OCI-LY7 (cell line): ENCODE measurements at regions not wholly inside any gene's neighbourhood (a gene's known extent, or its start where the extent isn't known, plus 50 kb on each side); places are given as distances from the start of the nearest gene placed in this dataset.

Experiments used
- BruUV-seq: library from RNA; stranded (reverse); fragments of 400-500 nt; replicated peaks from 2 replicates; lab custom pipeline; 2021; lab: Mats Ljungman, UMichigan
- CTCF ChIA-PET: fragments of 300-600 bp; sonication (Branson Sonifier 250); formaldehyde crosslinking; loops from one replicate; lab custom pipeline; 2022; ENCODE audit warnings: antibody characterized with exemption; ENCODE audit not compliant: unreplicated experiment; lab: Charles Lee
- POLR2A ChIA-PET: fragments of 300-600 bp; sonication (Branson Sonifier 250); formaldehyde crosslinking; loops from one replicate; lab custom pipeline; 2022; ENCODE audit warnings: antibody characterized with exemption; lab: Charles Lee
- DNase-seq: peaks from one replicate; pipeline ENCODE4 v3.0.0-alpha.2; 2015; ENCODE audit warnings: low spot score
- H2AFZ ChIP-seq: fragments of 200-600 bp; sonication (generic), shearing (Covaris generic); 2 replicates; pipeline ENCODE4 v1.6.1; 2014; ENCODE audit warnings: mild to moderate bottlenecking, antibody characterized with exemption, low read length, moderate library complexity
- H3K27ac ChIP-seq: fragments of 200-600 bp; sonication (generic); 2 replicates; pipeline ENCODE4 v1.5.1; 2014; ENCODE audit warnings: mixed run types, low read depth, mild to moderate bottlenecking, moderate library complexity, low read length, inconsistent platforms; ENCODE audit not compliant: poor library complexity, severe bottlenecking
- H3K36me3 ChIP-seq: fragments of 200-600 bp; sonication (generic); 2 replicates; pipeline ENCODE4 v1.6.1; 2014; ENCODE audit warnings: mild to moderate bottlenecking, antibody characterized with exemption, low read length, moderate library complexity, mixed read lengths; ENCODE audit not compliant: insufficient read depth
- H3K4me1 ChIP-seq: fragments of 200-600 bp; sonication (generic); 2 replicates; pipeline ENCODE4 v1.5.1; 2014; ENCODE audit warnings: mild to moderate bottlenecking, low read length; ENCODE audit not compliant: insufficient read depth, poor library complexity, severe bottlenecking
- H3K4me2 ChIP-seq: fragments of 200-600 bp; sonication (generic); 2 replicates; pipeline ENCODE4 v1.6.1; 2014; ENCODE audit warnings: mild to moderate bottlenecking, low read length
- H3K4me3 ChIP-seq: fragments of 200-600 bp; sonication (generic); 2 replicates; pipeline ENCODE4 v1.5.1; 2014; ENCODE audit warnings: mild to moderate bottlenecking, low read depth, low read length; ENCODE audit not compliant: poor library complexity, severe bottlenecking
- H3K79me2 ChIP-seq: fragments of 200-600 bp; sonication (generic); 2 replicates; pipeline ENCODE4 v1.6.1; 2016; ENCODE audit warnings: low read depth, mild to moderate bottlenecking, low read length, moderate library complexity, mixed read lengths; ENCODE audit not compliant: insufficient read depth
- H3K9me2 ChIP-seq: fragments of 200-600 bp; sonication (generic); 2 replicates; pipeline ENCODE4 v1.6.1; 2016; ENCODE audit warnings: mild to moderate bottlenecking, low read length, mixed read lengths; ENCODE audit not compliant: insufficient read depth
- H3K9me3 ChIP-seq: fragments of 200-600 bp; sonication (generic); 2 replicates; pipeline ENCODE4 v1.6.1; 2014; ENCODE audit warnings: mild to moderate bottlenecking, mixed run types, low read length, mixed read lengths
- H4K20me1 ChIP-seq: fragments of 200-600 bp; sonication (generic); 2 replicates; pipeline ENCODE4 v1.6.1; 2014; ENCODE audit warnings: mild to moderate bottlenecking, antibody characterized with exemption, low read length, moderate library complexity, mixed read lengths; ENCODE audit not compliant: insufficient read depth
- EZH2phosphoT487 ChIP-seq: fragments of 200-600 bp; sonication (generic); IDR thresholded peaks from 2 replicates; pipeline ENCODE4 v1.6.1; 2018; ENCODE audit warnings: low read depth, borderline replicate concordance, mild to moderate bottlenecking, mixed run types, antibody characterized with exemption, low read length, moderate library complexity, mixed read lengths
- intact Hi-C: fragments of 100-400 bp; cut with micrococcal nuclease; formaldehyde crosslinking; loops from one replicate; pipeline ENCODE4 v1.10.0; 2022; ENCODE audit not compliant: unreplicated experiment
- TF ChIP-seq, protein P1 (sequence below): fragments of 200-600 bp; sonication (generic); conservative IDR thresholded peaks from 2 replicates; pipeline ENCODE4 v1.5.1; 2014; ENCODE audit warnings: mild to moderate bottlenecking, antibody characterized with exemption, low read length, moderate library complexity, mixed read lengths

DNA sequence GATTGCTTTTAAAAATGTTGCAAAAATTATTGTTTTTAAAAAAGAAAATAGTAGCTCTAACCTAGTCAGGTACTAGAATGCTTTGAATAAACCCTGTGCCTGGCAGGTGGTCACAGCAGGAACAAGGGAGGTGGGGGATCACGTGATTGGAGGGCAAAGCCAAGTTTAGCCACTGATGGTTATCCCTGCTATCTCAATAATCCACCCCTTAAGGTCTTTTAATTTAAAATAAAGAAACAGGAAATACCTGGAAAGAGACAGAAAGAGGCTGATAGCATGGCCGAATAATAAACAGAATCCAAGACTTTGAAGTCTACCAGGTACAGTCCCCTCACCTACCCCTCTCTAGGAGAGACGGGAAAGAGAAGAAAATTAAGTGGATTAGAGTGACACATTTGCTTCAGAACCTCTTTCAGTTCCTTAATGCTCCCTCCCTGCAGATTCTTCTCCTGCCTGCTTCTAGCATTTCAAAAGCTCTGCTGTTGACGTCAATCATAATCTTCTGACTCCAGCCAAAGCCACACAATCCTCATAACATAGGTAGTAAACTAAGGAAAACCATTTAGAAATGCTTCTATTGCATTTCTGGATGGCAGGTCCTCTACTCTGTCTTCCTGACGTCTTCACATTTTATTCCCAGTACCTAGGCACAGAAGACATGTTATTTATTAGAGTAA, 303.4 kb upstream of the MME start:
- H3K4me3 ChIP-seq = no peak overlapping the region
- no TSS peak for BruUV-seq
- ChIA-PET POLR2A (interaction anchor here (1.5 kb wide), 1 partner anchor 10 kb away, joined by 4 read pairs; no protein-coding TSS in a partner anchor), CTCF (no interaction called here)
- no peaks in the 10 kb centered on the region for H4K20me1 ChIP-seq
- no peak overlapping the region for H3K27ac ChIP-seq
- no peaks in the 10 kb centered on the region for H3K9me3 ChIP-seq
- no peak for TF ChIP-seq EZH2phosphoT487
- TF ChIP-seq, protein P1, sequence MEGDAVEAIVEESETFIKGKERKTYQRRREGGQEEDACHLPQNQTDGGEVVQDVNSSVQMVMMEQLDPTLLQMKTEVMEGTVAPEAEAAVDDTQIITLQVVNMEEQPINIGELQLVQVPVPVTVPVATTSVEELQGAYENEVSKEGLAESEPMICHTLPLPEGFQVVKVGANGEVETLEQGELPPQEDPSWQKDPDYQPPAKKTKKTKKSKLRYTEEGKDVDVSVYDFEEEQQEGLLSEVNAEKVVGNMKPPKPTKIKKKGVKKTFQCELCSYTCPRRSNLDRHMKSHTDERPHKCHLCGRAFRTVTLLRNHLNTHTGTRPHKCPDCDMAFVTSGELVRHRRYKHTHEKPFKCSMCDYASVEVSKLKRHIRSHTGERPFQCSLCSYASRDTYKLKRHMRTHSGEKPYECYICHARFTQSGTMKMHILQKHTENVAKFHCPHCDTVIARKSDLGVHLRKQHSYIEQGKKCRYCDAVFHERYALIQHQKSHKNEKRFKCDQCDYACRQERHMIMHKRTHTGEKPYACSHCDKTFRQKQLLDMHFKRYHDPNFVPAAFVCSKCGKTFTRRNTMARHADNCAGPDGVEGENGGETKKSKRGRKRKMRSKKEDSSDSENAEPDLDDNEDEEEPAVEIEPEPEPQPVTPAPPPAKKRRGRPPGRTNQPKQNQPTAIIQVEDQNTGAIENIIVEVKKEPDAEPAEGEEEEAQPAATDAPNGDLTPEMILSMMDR = no peak
- H3K4me1 ChIP-seq = no peaks in the 10 kb centered on the region
- no peak overlapping the region for H3K4me2 ChIP-seq
- intact Hi-C loops = no loop called here
- H3K79me2 ChIP-seq = no peaks in the 10 kb centered on the region
- no peak overlapping the region for H2AFZ ChIP-seq
- no peaks in the 10 kb centered on the region for H3K36me3 ChIP-seq
- no peaks in the 10 kb centered on the region for H3K9me2 ChIP-seq
- DNase-seq = no peak

DNA sequence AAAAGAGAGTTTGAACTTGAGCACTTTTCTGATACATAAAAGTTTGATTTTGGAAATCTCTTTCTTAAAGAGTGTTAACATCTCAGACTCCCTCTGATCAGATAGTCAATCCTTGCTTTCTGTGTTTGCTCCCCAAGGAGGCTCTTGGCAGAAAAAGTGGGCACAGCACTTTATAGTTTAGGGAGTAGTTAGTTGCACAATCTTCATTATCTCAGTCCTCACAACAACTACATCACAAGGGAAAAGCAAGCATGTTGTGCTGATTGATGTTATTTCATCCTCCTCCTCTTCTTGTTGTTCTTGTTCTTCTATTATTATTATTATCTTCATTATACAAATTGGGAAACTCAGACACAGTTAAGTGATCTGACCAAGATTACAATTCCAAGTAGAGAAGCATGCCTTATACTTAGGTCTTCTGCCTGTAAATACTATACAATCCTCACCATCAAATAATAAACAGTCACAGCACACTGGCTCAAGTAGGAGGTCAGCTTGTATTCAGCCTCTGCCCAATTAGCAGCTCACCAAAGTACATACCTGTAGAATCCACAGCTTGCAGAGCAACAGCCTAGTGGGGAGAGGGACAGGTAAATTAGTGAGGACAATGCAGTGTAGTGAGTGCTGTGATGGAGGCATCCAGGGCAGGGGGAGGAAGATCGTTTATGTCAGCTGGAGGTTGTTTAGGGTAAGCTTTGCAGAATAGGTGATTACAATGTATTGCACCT, 304.1 kb upstream of the MME start:
- intact Hi-C loops = no loop called here
- Histone ChIP-seq H3K9me2 (no peaks in the 10 kb centered on the region), H2AFZ (no peak overlapping the region), H3K4me2 (no peak overlapping the region), H3K79me2 (no peaks in the 10 kb centered on the region), H3K9me3 (no peaks in the 10 kb centered on the region), H3K36me3 (no peaks in the 10 kb centered on the region), H3K4me1 (no peaks in the 10 kb centered on the region), H4K20me1 (no peaks in the 10 kb centered on the region), H3K27ac (no peak overlapping the region), H3K4me3 (no peak overlapping the region)
- CTCF ChIA-PET = no interaction called here
- POLR2A ChIA-PET = interaction anchor here (1.5 kb wide), 1 partner anchor 11 kb away, joined by 4 read pairs; no protein-coding TSS in a partner anchor
- no peak for DNase-seq
- TF ChIP-seq, protein P1 = no peak
- TF ChIP-seq EZH2phosphoT487 = no peak
- no TSS peak for BruUV-seq
